ENCODE measurements at regions not wholly inside any gene's neighbourhood (a gene's known extent, or its start where the extent isn't known, plus 50 kb on each side); places are given as distances from the start of the nearest gene placed in this dataset.

- no peak overlapping the region for H2BK20ac ChIP-seq (ENCODE audit: low read depth, low read length)
- H3K27ac ChIP-seq (ENCODE audit: insufficient read depth, low read length) = no peak overlapping the region
- DNase-seq (no peak), ATAC-seq (ENCODE audit: low read depth) (no peak)
- H2BK15ac ChIP-seq (ENCODE audit: low read depth, low read length) = no peak overlapping the region
- H4K8ac ChIP-seq (ENCODE audit: low read depth in 2 of 2, low read length in 2 of 2) = no peak overlapping the region
- no peak overlapping the region for H2BK120ac ChIP-seq (ENCODE audit: low read depth, low read length)
- no peak overlapping the region for H3K14ac ChIP-seq (replicated peaks; ENCODE audit: low read depth, low read length)
- ChIA-PET CTCF (no interaction called here), POLR2A (ENCODE audit: unreplicated experiment) (no interaction called here)
- H3K23ac ChIP-seq (ENCODE audit: low read depth, low read length) = no peak overlapping the region
- no peaks in the 10 kb centered on the region for H3K4me1 ChIP-seq (ENCODE audit: control insufficient read depth, insufficient read depth, low read length)
- no peaks in the 10 kb centered on the region for H3K27me3 ChIP-seq (ENCODE audit: control insufficient read depth, insufficient read depth, low read length)
- dilution Hi-C loops (cut with HindIII; ENCODE audit: low sequenced_read_pairs, unreplicated experiment) (no loop called here), in situ Hi-C loops (cut with MboI; ENCODE audit: low sequenced_read_pairs) (no loop called here), intact Hi-C loops (cut with micrococcal nuclease) (no loop called here)
- no peak overlapping the region for H4K5ac ChIP-seq (ENCODE audit: low read depth, low read length)
- H4K20me1 ChIP-seq (ENCODE audit: insufficient read depth, low read length) = no peaks in the 10 kb centered on the region
- H2AK5ac ChIP-seq (ENCODE audit: low read depth, low read length) = no peak overlapping the region
- no peak overlapping the region for H4K91ac ChIP-seq (ENCODE audit: insufficient read depth, low read depth, low read length)
- no peak overlapping the region for H3K56ac ChIP-seq (ENCODE audit: extremely low read depth, insufficient read depth, low read length)
- WGBS, 2 experiments (ENCODE audit: extremely low coverage in 2 of 2, insufficient read length in 1 of 2) = no CpG with 5 or more reads among the region's 1 CpG
- no peak overlapping the region for H3K18ac ChIP-seq (ENCODE audit: low read depth, low read length)
- H3K36me3 ChIP-seq (ENCODE audit: control insufficient read depth, insufficient read depth, low read length) = no peaks in the 10 kb centered on the region
- no peak overlapping the region for H3K4me2 ChIP-seq (ENCODE audit: low read depth, low read length)
- no peak overlapping the region for H3K4me3 ChIP-seq (ENCODE audit: insufficient read depth, low read depth, low read length)
- no peak overlapping the region for H2AFZ ChIP-seq (replicated peaks; ENCODE audit: low read length, poor library complexity)
- H3K9ac ChIP-seq (ENCODE audit: low read depth, low read length) = no peak overlapping the region
- no peak overlapping the region for H2AK9ac ChIP-seq (replicated peaks; ENCODE audit: low read depth, low read length, poor library complexity)
- H3K9me3 ChIP-seq (ENCODE audit: control insufficient read depth, insufficient read depth, low read length) = no peaks in the 10 kb centered on the region; the same call in 1 of the 2 replicates
- no peak overlapping the region for H3K4ac ChIP-seq (ENCODE audit: low read depth, low read length)
- no TSS peak for BruUV-seq (replicated peaks)
- no peak overlapping the region for H2BK5ac ChIP-seq (ENCODE audit: low read depth, low read length, poor library complexity, severe bottlenecking)
- no peaks in the 10 kb centered on the region for H3K9me1 ChIP-seq (ENCODE audit: insufficient read depth, low read length)
- TF ChIP-seq BHLHE40 (IDR thresholded peaks at IDR 0.05; ENCODE audit: low read depth, low read length) (no peak), CEBPB (IDR thresholded peaks at IDR 0.05; ENCODE audit: low read depth, low read length) (no peak), ELK1 (IDR thresholded peaks at IDR 0.05; ENCODE audit: borderline replicate concordance, low read depth, low read length) (no peak), RFX5 (IDR thresholded peaks at IDR 0.05; ENCODE audit: low read depth, low read length) (no peak), POLR2A (IDR thresholded peaks at IDR 0.05; ENCODE audit: low read depth, low read length) (no peak), RAD21 (IDR thresholded peaks at IDR 0.05; ENCODE audit: low read length) (no peak), MXI1 (IDR thresholded peaks at IDR 0.05; ENCODE audit: borderline replicate concordance, low read depth, low read length) (no peak), RCOR1 (IDR thresholded peaks at IDR 0.05; ENCODE audit: insufficient replicate concordance, low read length) (no peak), MAZ (IDR thresholded peaks at IDR 0.05; ENCODE audit: borderline replicate concordance, low read depth, low read length) (no peak), NFE2L2 (IDR thresholded peaks at IDR 0.05; ENCODE audit: low read depth, low read length) (no peak), CHD1 (IDR thresholded peaks at IDR 0.05; ENCODE audit: low read depth, low read length) (no peak), FOS (IDR thresholded peaks at IDR 0.05; ENCODE audit: low read depth, low read length) (no peak), CTCF (conservative IDR thresholded peaks at IDR 0.05; ENCODE audit: low read depth, low read length) (no peak)
- TF ChIP-seq, protein P1, sequence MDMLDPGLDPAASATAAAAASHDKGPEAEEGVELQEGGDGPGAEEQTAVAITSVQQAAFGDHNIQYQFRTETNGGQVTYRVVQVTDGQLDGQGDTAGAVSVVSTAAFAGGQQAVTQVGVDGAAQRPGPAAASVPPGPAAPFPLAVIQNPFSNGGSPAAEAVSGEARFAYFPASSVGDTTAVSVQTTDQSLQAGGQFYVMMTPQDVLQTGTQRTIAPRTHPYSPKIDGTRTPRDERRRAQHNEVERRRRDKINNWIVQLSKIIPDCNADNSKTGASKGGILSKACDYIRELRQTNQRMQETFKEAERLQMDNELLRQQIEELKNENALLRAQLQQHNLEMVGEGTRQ (IDR thresholded peaks at IDR 0.05; ENCODE audit: low read depth, low read length) = no peak
- H3K79me1 ChIP-seq (ENCODE audit: low read depth in 1 of 2, low read length in 2 of 2) = no peaks in the 10 kb centered on the region
Measured at GRCh38 chr1:118621839-118622238, 366.3 kb downstream of the TBX15 start.
